ENCODE measurements at regions not wholly inside any gene's neighbourhood (a gene's known extent, or its start where the extent isn't known, plus 50 kb on each side); places are given as distances from the start of the nearest gene placed in this dataset.
A peak's percentile ranks its signal among the peaks of the same experiment; 100 is the strongest.

DNA sequence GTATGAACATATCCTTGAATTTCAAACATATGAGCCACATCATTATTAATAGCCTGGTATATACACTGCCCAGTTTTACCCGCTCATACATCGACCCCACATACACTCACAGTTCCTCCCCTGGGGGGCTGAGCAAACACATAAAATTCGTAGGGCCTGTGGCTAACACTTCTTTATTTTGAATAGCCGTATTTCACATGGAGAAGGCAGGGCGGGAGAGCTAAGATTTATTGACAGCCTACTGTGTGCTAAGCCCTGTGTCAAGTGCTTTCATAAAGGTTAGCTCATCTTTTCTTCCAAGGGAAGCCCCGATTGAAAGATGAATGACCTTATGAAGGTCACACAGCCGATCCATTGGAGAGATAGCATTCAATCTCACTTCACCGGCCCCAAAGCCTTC, 134.4 kb downstream of the ENC1 start:
- no peaks in the 10 kb centered on the region; the same call in 1 of the 2 replicates for H3K79me1 ChIP-seq (ENCODE audit: low read depth, low read length)
- H3K9me3 ChIP-seq (ENCODE audit: insufficient read depth in 2 of 2, low read depth in 1 of 2, low read length in 1 of 2): no peaks in the 10 kb centered on the region
- FAIRE-seq (no peak), DNase-seq (ENCODE audit: low read depth in 1 of 2, low spot score in 2 of 2) (no peak)
- CTCF ChIA-PET (ENCODE audit: partially characterized antibody): interaction anchor here (0.9 to 1.8 kb wide), 3 partner anchors 10 to 144 kb away, joined by 3 to 4 read pairs (median 3); no protein-coding TSS in a partner anchor
- H3K56ac ChIP-seq (replicated peaks; ENCODE audit: insufficient read length, low read depth, low read length): no peak overlapping the region
- H3K79me2 ChIP-seq (ENCODE audit: control insufficient read depth in 1 of 2, insufficient read depth in 2 of 2, low read length in 2 of 2): no peaks in the 10 kb centered on the region
- no peak overlapping the region for H2BK120ac ChIP-seq (replicated peaks; ENCODE audit: low read depth, low read length)
- 0 out of 2 replicates have a peak overlapping the region, but pooled peaks have one; percentile 32 for H2BK15ac ChIP-seq (ENCODE audit: low read length)
- no peak overlapping the region for H2BK5ac ChIP-seq (ENCODE audit: low read depth, low read length)
- no peak overlapping the region for H3K14ac ChIP-seq (ENCODE audit: insufficient read length)
- no peak overlapping the region for H3K9ac ChIP-seq (replicated peaks in 1 of 4; ENCODE audit: extremely low read depth in 1 of 4, low read depth in 3 of 4, low read length in 3 of 4)
- H3K4me2 ChIP-seq (ENCODE audit: insufficient read depth in 1 of 2, low read depth in 2 of 2, low read length in 2 of 2): no peak overlapping the region
- H3K27me3 ChIP-seq (replicated peaks in 1 of 4; ENCODE audit: control insufficient read depth in 3 of 4, extremely low read depth in 1 of 4, insufficient read depth in 3 of 4, low read length in 3 of 4): no peaks in the 10 kb centered on the region
- no peak overlapping the region for H4K8ac ChIP-seq (ENCODE audit: extremely low read depth, insufficient read depth, low read length)
- H3K23me2 ChIP-seq (ENCODE audit: low read depth, low read length): no peaks in the 10 kb centered on the region
- H4K20me1 ChIP-seq (replicated peaks in 1 of 2; ENCODE audit: control insufficient read depth in 1 of 2, insufficient read depth in 2 of 2, low read length in 2 of 2): no peaks in the 10 kb centered on the region
- H3K4ac ChIP-seq (replicated peaks; ENCODE audit: insufficient read length, low read depth, low read length): no peak overlapping the region
- no peak overlapping the region for H2BK12ac ChIP-seq (ENCODE audit: low read depth, low read length)
- H2BK20ac ChIP-seq (ENCODE audit: low read length): no peak overlapping the region
- 0 out of 7 replicates have a peak, but pooled peaks cover 0 to 3% (median 0%) of the 10 kb centered on the region in 4 experiments for H3K4me1 ChIP-seq (replicated peaks in 1 of 4; ENCODE audit: control insufficient read depth in 3 of 4, insufficient read depth in 4 of 4, low read length in 3 of 4)
- no peak overlapping the region for H3K23ac ChIP-seq (ENCODE audit: insufficient read length)
- H3K36me3 ChIP-seq (ENCODE audit: control insufficient read depth in 2 of 4, insufficient read depth in 4 of 4, low read length in 3 of 4): no peaks in the 10 kb centered on the region
- WGBS, 2 experiments (ENCODE audit: extremely low coverage in 1 of 2, insufficient coverage in 1 of 2, insufficient read length in 1 of 2, insufficient replicate concordance in 2 of 2, low coverage in 1 of 2, low lambda C conversion rate in 2 of 2, missing lambda C conversion rate in 1 of 2): 90% methylated on average over 8 of the region's 8 CpGs; no CpG with 5 or more reads in 1 of the 2 experiments
- no peak overlapping the region for H2AK5ac ChIP-seq (ENCODE audit: low read depth, low read length)
- no peak overlapping the region for H4K91ac ChIP-seq (replicated peaks; ENCODE audit: insufficient read length, low read length)
- H3K27ac ChIP-seq (ENCODE audit: low read depth, low read length): no peak overlapping the region
- no peak overlapping the region for H3K18ac ChIP-seq (ENCODE audit: extremely low read depth, low read length)
- no peak overlapping the region for H3K4me3 ChIP-seq (ENCODE audit: extremely low read depth in 1 of 4, insufficient read depth in 2 of 4, low read depth in 3 of 4, low read length in 4 of 4)
- POLR2A ChIA-PET (ENCODE audit: partially characterized antibody): interaction anchor here (1.2 kb wide), 1 partner anchor 10 kb away, joined by 3 read pairs; no protein-coding TSS in a partner anchor
- H4K5ac ChIP-seq (ENCODE audit: insufficient read length, low read depth, low read length): no peak overlapping the region
- H2AFZ ChIP-seq (ENCODE audit: low read length): no peak overlapping the region
- no peak for TF ChIP-seq SIN3A (conservative IDR thresholded peaks at IDR 0.05 in 1 of 2, IDR thresholded peaks at IDR 0.05 in 1 of 2; ENCODE audit: low read depth in 1 of 2, low read length in 2 of 2)
- TF ChIP-seq MAFK (IDR thresholded peaks at IDR 0.05; ENCODE audit: low read depth, low read length): no peak
- TF ChIP-seq, protein P1, sequence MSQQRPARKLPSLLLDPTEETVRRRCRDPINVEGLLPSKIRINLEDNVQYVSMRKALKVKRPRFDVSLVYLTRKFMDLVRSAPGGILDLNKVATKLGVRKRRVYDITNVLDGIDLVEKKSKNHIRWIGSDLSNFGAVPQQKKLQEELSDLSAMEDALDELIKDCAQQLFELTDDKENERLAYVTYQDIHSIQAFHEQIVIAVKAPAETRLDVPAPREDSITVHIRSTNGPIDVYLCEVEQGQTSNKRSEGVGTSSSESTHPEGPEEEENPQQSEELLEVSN (IDR thresholded peaks at IDR 0.05): no peak
- TF ChIP-seq RNF2 (IDR thresholded peaks at IDR 0.05; ENCODE audit: borderline replicate concordance, low read depth, low read length, missing control alignments, poor library complexity, severe bottlenecking): no peak
- no peak for TF ChIP-seq CEBPB (IDR thresholded peaks at IDR 0.05; ENCODE audit: low read depth, low read length)
- TF ChIP-seq POLR2A (IDR thresholded peaks at IDR 0.05; ENCODE audit: control extremely low read depth in 1 of 2, low read depth in 2 of 2, low read length in 2 of 2): no peak
- TF ChIP-seq JUND (IDR thresholded peaks at IDR 0.05; ENCODE audit: low read length): no peak
- TF ChIP-seq CHD2 (IDR thresholded peaks at IDR 0.05; ENCODE audit: low read length): no peak
- no peak for TF ChIP-seq SRF (IDR thresholded peaks at IDR 0.05; ENCODE audit: low read depth, low read length)
- no peak for TF ChIP-seq BCL11A (IDR thresholded peaks at IDR 0.05; ENCODE audit: low read depth in 2 of 2, low read length in 2 of 2)
- TF ChIP-seq TBP (IDR thresholded peaks at IDR 0.05; ENCODE audit: low read depth, low read length): no peak
- TF ChIP-seq ZNF274 (IDR thresholded peaks at IDR 0.05; ENCODE audit: borderline replicate concordance, extremely low read depth, low read length): no peak
- no peak for TF ChIP-seq HDAC2 (IDR thresholded peaks at IDR 0.05; ENCODE audit: borderline replicate concordance in 1 of 2, low read depth in 2 of 2, low read length in 2 of 2)
- TF ChIP-seq SP1 (IDR thresholded peaks at IDR 0.05; ENCODE audit: low read depth, low read length): no peak
